ENCODE measurements at regions not wholly inside any gene's neighbourhood (a gene's known extent, or its start where the extent isn't known, plus 50 kb on each side); places are given as distances from the start of the nearest gene placed in this dataset.
"Not testable (repeated sequence)": the region's sequence is repeated elsewhere in the genome, so short reads cannot be mapped to it uniquely, and the experiment has no call there.

- TF ChIP-seq ZNF530 (tag by site-specific recombination; IDR thresholded peaks at IDR 0.05; ENCODE audit: low read depth) (no peak), ZFP3 (tag by site-specific recombination; IDR thresholded peaks at IDR 0.05; ENCODE audit: low read depth) (no peak), ZNF660 (tag by site-specific recombination; IDR thresholded peaks at IDR 0.05) (no peak), ZXDB (tag by site-specific recombination; IDR thresholded peaks at IDR 0.05) (no peak), ZNF140 (tag by site-specific recombination; IDR thresholded peaks at IDR 0.05) (no peak), ZFP41 (tag by site-specific recombination; IDR thresholded peaks at IDR 0.05; ENCODE audit: borderline replicate concordance) (no peak), ZNF626 (tag by site-specific recombination; IDR thresholded peaks at IDR 0.05) (no peak), ZNF785 (tag by site-specific recombination; IDR thresholded peaks at IDR 0.05) (no peak), ZNF624 (tag by site-specific recombination; IDR thresholded peaks at IDR 0.05) (no peak), OSR2 (tag by site-specific recombination; IDR thresholded peaks at IDR 0.05) (no peak), GLI2 (tag by site-specific recombination; IDR thresholded peaks at IDR 0.05; ENCODE audit: borderline replicate concordance, low read depth) (no peak)
- TF ChIP-seq, protein P1, sequence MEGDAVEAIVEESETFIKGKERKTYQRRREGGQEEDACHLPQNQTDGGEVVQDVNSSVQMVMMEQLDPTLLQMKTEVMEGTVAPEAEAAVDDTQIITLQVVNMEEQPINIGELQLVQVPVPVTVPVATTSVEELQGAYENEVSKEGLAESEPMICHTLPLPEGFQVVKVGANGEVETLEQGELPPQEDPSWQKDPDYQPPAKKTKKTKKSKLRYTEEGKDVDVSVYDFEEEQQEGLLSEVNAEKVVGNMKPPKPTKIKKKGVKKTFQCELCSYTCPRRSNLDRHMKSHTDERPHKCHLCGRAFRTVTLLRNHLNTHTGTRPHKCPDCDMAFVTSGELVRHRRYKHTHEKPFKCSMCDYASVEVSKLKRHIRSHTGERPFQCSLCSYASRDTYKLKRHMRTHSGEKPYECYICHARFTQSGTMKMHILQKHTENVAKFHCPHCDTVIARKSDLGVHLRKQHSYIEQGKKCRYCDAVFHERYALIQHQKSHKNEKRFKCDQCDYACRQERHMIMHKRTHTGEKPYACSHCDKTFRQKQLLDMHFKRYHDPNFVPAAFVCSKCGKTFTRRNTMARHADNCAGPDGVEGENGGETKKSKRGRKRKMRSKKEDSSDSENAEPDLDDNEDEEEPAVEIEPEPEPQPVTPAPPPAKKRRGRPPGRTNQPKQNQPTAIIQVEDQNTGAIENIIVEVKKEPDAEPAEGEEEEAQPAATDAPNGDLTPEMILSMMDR (tag by site-specific recombination; IDR thresholded peaks at IDR 0.05): no peak
- TF ChIP-seq, protein P2, sequence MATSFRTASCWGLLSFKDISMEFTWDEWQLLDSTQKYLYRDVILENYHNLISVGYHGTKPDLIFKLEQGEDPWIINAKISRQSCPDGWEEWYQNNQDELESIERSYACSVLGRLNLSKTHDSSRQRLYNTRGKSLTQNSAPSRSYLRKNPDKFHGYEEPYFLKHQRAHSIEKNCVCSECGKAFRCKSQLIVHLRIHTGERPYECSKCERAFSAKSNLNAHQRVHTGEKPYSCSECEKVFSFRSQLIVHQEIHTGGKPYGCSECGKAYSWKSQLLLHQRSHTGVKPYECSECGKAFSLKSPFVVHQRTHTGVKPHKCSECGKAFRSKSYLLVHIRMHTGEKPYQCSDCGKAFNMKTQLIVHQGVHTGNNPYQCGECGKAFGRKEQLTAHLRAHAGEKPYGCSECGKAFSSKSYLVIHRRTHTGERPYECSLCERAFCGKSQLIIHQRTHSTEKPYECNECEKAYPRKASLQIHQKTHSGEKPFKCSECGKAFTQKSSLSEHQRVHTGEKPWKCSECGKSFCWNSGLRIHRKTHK (tag by site-specific recombination; IDR thresholded peaks at IDR 0.05): no peak
Observed at GRCh38 chr2:62624855-62625254, 80.7 kb upstream of the EHBP1 start (continued).

DNA sequence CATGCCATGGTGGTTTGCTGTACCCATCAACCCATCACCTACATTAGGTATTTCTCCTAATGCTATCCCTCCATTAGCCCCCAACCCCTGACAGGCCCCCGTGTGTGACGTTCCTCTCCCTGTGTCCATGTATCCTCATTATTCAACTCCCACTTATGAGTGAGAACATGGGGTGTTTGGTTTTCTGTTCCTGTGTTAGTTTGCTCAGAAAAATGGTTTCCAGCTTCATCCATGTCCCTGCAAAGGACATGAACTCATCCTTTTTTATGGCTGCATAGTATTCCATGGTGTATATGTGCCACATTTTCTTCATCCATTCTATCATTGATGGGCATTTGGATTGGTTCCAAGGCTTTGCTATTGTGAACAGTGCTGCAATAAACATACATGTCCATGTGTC is 89.0 kb upstream of the EHBP1 start:
- H3K36me3 ChIP-seq (ENCODE audit: control insufficient read depth in 2 of 2, insufficient read depth in 1 of 2, low read length in 2 of 2); H3K27ac ChIP-seq (ENCODE audit: extremely low read depth, low read depth, low read length); POLR2A ChIA-PET; H3K4me3 ChIP-seq (ENCODE audit: low read depth, low read length); CTCF ChIA-PET; H3K4me1 ChIP-seq (ENCODE audit: control insufficient read depth, insufficient read depth, low read length); H3K9me3 ChIP-seq (ENCODE audit: control insufficient read depth, insufficient read depth, low read depth, low read length): not testable (repeated sequence)
- TF ChIP-seq ZNF146 (tag by site-specific recombination; IDR thresholded peaks at IDR 0.05): peak; percentile 44; the same call in 1 of the 2 replicates

GRCh38 chr2:62611854-62612253 is 93.7 kb upstream of the EHBP1 start:
- H3K36me3 ChIP-seq (ENCODE audit: control insufficient read depth in 2 of 2, insufficient read depth in 1 of 2, low read length in 2 of 2): no peaks in the 10 kb centered on the region
- H3K9me3 ChIP-seq (ENCODE audit: control insufficient read depth, insufficient read depth, low read depth, low read length): no peaks in the 10 kb centered on the region
- ChIA-PET CTCF (no interaction called here), POLR2A (no interaction called here)
- H3K4me3 ChIP-seq (ENCODE audit: low read depth, low read length): no peak overlapping the region
- no peak overlapping the region for H3K27ac ChIP-seq (ENCODE audit: extremely low read depth, low read depth, low read length)
- no peaks in the 10 kb centered on the region for H3K4me1 ChIP-seq (ENCODE audit: control insufficient read depth, insufficient read depth, low read length)
- TF ChIP-seq ZNF510 (tag by site-specific recombination; IDR thresholded peaks at IDR 0.05; ENCODE audit: insufficient replicate concordance): no peak
- TF ChIP-seq ZEB2 (tag by site-specific recombination; IDR thresholded peaks at IDR 0.05): no peak
- TF ChIP-seq, protein P3, sequence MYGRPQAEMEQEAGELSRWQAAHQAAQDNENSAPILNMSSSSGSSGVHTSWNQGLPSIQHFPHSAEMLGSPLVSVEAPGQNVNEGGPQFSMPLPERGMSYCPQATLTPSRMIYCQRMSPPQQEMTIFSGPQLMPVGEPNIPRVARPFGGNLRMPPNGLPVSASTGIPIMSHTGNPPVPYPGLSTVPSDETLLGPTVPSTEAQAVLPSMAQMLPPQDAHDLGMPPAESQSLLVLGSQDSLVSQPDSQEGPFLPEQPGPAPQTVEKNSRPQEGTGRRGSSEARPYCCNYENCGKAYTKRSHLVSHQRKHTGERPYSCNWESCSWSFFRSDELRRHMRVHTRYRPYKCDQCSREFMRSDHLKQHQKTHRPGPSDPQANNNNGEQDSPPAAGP (tag by site-specific recombination; IDR thresholded peaks at IDR 0.05): no peak
- no peak for TF ChIP-seq MZF1 (tag by site-specific recombination; IDR thresholded peaks at IDR 0.05; ENCODE audit: borderline replicate concordance)
- TF ChIP-seq, protein P4, sequence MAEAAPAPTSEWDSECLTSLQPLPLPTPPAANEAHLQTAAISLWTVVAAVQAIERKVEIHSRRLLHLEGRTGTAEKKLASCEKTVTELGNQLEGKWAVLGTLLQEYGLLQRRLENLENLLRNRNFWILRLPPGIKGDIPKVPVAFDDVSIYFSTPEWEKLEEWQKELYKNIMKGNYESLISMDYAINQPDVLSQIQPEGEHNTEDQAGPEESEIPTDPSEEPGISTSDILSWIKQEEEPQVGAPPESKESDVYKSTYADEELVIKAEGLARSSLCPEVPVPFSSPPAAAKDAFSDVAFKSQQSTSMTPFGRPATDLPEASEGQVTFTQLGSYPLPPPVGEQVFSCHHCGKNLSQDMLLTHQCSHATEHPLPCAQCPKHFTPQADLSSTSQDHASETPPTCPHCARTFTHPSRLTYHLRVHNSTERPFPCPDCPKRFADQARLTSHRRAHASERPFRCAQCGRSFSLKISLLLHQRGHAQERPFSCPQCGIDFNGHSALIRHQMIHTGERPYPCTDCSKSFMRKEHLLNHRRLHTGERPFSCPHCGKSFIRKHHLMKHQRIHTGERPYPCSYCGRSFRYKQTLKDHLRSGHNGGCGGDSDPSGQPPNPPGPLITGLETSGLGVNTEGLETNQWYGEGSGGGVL (tag by site-specific recombination; IDR thresholded peaks at IDR 0.05): no peak
- TF ChIP-seq HOXD13 (CRISPR knock-in tag; IDR thresholded peaks at IDR 0.05; ENCODE audit: borderline replicate concordance): no peak

DNA sequence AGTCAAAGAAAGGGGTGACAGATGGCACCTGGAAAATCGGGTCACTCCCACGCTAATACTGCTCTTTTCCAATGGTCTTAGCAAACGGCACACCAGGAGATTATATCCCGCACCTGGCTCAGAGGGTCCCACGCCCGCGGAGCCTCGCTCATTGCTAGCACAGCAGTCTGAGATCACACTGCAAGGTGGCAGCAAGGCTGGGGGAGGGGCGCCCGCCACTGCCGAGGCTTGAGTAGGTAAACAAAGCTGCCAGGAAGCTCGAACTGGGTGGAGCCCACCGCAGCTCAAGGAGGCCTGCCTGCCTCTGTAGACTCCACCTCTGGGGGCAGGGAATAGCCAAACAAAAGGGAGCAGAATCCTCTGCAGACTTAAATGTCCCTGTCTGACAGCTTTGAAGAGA is 99.5 kb upstream of the TMEM17 start:
- POLR2A ChIA-PET; CTCF ChIA-PET; H3K9me3 ChIP-seq (ENCODE audit: control insufficient read depth, insufficient read depth, low read depth, low read length); H3K4me3 ChIP-seq (ENCODE audit: low read depth, low read length); H3K4me1 ChIP-seq (ENCODE audit: control insufficient read depth, insufficient read depth, low read length); H3K27ac ChIP-seq (ENCODE audit: extremely low read depth, low read depth, low read length); H3K36me3 ChIP-seq (ENCODE audit: control insufficient read depth in 2 of 2, insufficient read depth in 1 of 2, low read length in 2 of 2): not testable (repeated sequence)

All from HEK293 (cell line).